HG02763 (cell line): ENCODE measurements at regions not wholly inside any gene's neighbourhood (a gene's known extent, or its start where the extent isn't known, plus 50 kb on each side); places are given as distances from the start of the nearest gene placed in this dataset.

ENCODE experiments used
- ATAC-seq: cut with Tn5 transposase; IDR thresholded peaks from one replicate; pipeline ENCODE4 v1.9.1; 2021; ENCODE audit warnings: mild to moderate bottlenecking, moderate library complexity; ENCODE audit not compliant: unreplicated experiment

GRCh38 chr7:10793995-10794775 is 179.5 kb upstream of the PHF14 start:
- ATAC-seq = no peak

GRCh38 chr7:10797157-10797556 is 176.5 kb upstream of the PHF14 start:
- no peak for ATAC-seq

- ATAC-seq = no peak
Observed at GRCh38 chr7:10798044-10798443, 175.6 kb upstream of the PHF14 start.

- no peak for ATAC-seq
Observed at GRCh38 chr7:10799475-10799874, 174.2 kb upstream of the PHF14 start.

DNA sequence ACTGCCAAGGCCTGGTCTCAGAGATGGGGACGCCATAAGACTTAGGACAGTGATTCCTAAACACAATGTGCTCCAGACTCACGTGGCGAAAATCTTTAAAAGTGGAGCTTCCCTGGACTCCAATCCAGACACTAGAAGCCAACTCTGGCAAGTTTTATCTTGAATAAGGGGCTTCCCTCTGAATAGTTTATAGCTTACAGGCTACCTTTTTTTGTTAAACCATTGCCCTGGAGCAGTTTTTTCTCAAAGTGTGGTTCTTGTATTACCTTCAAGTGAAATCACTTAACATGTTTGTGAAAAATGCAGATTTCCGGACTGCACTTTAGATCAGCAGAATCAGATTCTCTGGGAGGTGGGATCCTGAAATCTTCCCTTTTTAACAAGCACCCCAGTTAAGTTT is 171.7 kb upstream of the PHF14 start:
- no peak for ATAC-seq

DNA sequence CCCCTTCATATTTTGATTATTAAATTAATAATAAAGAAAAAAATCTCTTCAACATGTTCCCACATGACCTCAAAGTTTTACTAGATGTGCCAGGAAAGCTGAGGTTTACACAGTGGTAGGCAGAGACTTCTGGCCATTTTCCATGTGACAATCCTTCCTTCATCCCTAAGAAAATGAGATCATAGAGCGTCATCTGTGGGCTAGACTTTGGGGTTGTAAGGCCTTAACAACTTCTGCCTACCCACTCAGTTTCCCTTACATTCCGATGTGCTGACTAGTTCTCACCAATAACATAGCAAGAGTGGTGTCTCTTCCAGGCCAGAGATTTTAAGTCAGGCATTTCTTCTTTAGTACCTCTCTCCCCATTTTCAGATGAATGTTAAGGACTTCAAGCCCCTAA is 171.1 kb upstream of the PHF14 start:
- ATAC-seq = no peak

DNA sequence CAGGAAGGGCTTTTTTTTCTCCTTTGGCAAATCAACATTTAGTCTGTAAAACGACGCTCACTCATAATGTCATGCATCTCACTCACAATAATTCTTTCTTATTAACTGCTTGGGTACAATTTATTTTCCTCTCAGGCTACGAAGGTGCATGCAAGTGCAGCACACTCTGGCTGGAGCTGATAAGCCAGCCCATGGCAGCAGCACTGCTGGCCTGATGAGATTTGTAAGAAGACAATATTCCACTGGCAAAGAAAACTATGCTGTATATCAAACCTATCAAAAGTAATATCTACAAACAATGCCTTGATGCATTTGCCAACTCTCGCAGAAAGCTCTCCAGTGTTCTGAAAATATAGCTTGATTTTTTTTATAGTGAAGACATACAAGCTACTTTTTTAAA is 170.0 kb upstream of the PHF14 start:
- no peak for ATAC-seq

DNA sequence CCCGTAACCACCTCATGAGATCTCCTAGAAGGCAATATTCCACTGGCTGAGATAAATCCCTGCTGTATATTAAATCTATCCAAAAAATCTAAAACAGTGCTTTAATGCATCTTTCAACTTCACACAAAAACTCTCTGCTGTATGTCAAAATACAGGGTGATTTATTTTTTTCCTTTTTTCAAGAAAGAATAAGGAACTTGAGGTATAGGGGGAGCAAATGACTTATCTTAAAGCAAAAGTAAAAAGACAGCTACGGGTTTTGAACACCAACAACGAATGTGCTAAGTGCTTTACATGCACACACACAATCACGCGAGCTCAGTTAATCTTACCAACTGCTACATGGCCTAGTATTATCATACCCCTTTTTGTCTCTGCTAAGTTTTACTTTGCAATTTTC is 168.9 kb upstream of the PHF14 start:
- ATAC-seq = no peak

- no peak for ATAC-seq
Observed at GRCh38 chr7:10815546-10815945, 158.1 kb upstream of the PHF14 start.

DNA sequence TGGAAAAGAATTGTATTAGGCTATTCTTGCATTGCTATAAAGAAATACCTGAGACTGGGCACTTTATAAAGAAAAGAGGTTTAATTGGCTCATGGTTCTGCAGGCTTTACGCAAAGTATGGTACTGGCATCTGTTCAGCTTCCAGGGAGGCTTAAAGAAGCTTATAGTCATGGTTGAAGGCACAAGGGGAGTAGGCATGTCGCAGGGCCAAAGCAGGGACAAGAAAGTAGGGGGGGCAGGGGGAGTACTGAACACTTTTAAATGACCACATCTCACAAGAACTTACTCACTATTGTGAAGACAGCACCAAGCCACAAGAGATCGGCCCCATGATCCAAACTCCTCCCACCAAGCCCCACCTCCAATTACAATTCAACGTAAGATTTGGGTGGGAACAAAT is 152.5 kb upstream of the PHF14 start:
- ATAC-seq = no peak

GRCh38 chr7:10824154-10824553 is 149.5 kb upstream of the PHF14 start:
- ATAC-seq = no peak

DNA sequence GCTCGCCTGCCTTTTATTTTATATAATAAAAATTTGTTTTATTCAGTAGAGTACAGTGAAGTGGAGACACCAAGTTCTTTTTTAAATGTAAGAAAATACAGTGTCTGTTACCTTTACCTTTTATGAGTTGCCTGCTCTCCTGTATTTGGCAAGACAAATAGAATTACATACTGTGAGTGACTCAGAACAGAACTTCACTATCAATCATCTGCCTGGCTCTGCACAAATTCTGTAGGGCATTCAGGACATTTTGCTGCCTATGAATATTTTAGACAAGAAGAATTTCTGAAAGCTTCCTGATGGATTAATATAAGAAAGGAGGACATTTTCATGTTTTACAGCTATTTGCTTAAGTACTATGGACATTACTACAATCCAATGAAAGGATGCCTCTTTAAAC is 135.4 kb upstream of the PHF14 start:
- no peak for ATAC-seq

DNA sequence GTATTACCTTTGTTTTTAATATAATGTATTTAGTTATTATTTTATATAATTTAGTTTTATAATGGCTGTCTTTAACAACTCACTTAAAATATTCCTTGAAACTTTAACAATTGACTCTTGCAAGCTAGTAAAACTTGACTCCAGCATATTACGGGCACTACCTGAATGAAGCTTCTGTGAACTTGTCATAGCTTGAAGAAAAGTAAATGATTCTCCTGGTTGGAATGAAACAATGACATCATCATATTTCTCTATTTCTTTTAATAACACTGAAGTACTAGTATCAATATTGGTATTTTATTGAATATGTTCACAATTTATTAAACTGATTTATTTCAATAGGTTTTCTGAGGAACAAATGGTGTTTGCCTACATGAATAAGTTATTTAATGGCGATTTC is 128.4 kb upstream of the PHF14 start:
- ATAC-seq = no peak

GRCh38 chr7:10855583-10855982 is 118.1 kb upstream of the PHF14 start:
- ATAC-seq = no peak

GRCh38 chr7:10860516-10860915 is 113.2 kb upstream of the PHF14 start:
- no peak for ATAC-seq

DNA sequence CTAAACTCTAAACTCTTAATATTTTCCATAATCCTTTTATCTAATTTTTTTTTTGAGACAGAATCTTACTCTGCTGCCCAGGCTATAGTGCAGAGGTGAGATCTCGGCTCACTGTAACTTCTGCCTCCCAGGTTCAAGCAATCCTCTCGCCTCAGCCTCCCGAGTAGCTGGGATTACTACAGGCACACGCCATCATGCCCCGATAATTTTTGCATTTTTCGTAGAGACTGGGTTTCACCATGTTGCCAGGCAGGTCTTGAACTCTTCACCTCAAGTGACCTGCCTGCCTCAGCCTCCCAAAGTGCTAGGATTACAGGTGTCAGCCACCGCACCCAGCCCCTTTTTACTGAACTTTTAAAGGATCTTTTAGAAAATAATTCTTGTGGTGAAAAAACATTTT is 110.2 kb upstream of the PHF14 start:
- ATAC-seq = no peak

- ATAC-seq = no peak
Observed at GRCh38 chr7:10874666-10875065, 99.0 kb upstream of the PHF14 start.

DNA sequence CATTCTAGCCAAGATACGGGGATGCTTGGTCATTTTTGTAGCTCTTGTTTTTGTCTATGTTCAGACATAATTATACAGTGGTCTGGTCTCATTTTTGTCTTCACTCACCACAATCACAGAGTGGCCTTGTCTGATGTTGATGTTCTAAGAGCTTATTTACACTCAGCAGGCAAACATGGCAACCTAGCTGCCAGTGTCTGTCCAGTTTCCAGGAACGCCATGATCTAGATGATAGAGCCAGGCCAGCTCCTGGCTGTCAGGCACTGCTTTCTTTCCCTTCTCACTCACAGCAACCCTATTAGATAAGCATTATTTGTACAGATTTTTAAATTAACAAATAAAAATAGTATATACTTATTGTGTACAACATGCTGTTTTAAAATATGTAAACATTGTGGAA is 98.6 kb upstream of the PHF14 start:
- ATAC-seq = no peak

GRCh38 chr7:10888861-10889260 is 84.8 kb upstream of the PHF14 start:
- ATAC-seq = peak; percentile 21

GRCh38 chr7:10889266-10889898 is 84.3 kb upstream of the PHF14 start:
- ATAC-seq = peak; percentile 97

DNA sequence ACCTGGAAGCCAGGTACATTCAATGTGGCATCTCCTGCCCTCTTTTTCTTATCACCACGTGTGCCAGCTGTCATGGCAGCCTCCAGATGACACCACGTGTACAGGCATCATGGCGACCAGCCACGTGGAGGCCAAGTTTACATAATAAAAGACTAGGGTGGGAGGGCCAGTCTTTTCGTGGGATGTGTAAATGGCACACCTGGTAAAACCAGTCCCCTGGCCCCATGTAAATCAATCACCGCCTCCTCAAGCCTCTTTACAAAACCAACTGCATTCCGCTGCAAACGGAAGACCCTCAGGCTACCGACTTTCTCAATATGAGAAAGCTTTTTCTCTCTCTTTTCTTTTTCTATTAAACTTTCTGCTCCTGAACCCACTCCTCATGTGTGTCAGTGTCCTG is 65.1 kb upstream of the PHF14 start:
- no peak for ATAC-seq

DNA sequence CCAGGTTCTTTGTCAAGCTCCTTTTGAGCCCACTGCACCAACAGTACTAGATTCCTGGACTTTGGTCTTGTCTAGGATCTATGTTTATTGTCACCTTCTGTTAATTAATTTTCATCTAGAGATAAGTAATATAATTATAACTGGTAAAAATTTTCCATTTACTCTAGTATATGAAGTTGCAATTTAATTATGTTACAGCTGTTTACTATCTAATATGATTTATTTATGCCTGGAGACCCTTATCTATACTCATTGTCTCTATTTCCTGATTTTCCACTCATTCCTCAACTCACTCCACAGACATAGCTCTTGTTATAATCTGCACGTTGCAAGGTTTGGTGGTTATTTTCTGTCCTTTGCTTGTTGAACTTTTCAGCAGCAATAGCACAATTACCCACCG is 63.2 kb upstream of the PHF14 start:
- no peak for ATAC-seq

- ATAC-seq = no peak
Observed at GRCh38 chr7:10912077-10912476, 61.6 kb upstream of the PHF14 start.
